GM18517 (cell line): ENCODE measurements at regions not wholly inside any gene's neighbourhood (a gene's known extent, or its start where the extent isn't known, plus 50 kb on each side); places are given as distances from the start of the nearest gene placed in this dataset.
"Not testable (repeated sequence)": the region's sequence is repeated elsewhere in the genome, so short reads cannot be mapped to it uniquely, and the experiment has no call there.

Experiments
- ATAC-seq: cut with Tn5 transposase; IDR thresholded peaks from one replicate; pipeline ENCODE4 v1.9.1; 2021; ENCODE audit warnings: mild to moderate bottlenecking, moderate library complexity; ENCODE audit not compliant: unreplicated experiment

DNA sequence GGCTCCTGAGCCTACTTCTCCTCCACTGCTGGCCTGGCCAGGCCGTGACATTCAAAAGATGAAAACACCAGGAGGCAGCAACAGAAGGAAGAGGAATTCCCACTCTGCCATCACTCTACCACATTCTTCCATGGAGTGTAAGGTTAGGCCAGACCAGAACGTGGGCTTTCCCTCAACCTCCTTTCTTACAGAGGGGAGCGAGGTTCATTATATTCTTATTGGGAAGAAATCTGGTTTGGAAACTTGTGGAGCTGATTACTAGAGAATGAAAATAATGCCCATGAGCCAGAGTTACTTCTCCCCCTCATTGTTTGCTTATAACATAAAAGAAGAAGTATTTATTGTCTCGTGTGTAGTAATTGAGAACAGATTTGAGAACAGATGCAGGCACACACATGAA is 136.3 kb upstream of the BASP1 start:
- ATAC-seq, result no peak

DNA sequence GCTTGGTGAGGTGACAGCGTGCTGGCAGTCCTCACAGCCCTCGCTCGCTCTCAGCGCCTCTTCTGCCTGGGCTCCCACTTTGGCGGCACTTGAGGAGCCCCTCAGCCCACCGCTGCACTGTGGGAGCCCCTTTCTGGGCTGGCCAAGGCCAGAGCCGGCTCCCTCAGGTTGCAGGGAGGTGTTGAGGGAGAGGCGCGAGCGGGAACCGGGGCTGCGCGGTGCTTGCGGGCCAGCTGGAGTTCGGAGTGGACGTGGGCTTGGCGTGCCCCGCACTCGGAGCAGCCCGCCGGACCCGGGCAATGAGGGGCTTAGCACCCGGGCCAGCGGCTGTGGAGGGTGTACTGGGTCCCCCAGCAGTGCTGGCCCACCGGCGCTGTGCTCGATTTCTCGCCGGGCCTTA is 134.2 kb upstream of the BASP1 start:
- not testable (repeated sequence) for ATAC-seq

DNA sequence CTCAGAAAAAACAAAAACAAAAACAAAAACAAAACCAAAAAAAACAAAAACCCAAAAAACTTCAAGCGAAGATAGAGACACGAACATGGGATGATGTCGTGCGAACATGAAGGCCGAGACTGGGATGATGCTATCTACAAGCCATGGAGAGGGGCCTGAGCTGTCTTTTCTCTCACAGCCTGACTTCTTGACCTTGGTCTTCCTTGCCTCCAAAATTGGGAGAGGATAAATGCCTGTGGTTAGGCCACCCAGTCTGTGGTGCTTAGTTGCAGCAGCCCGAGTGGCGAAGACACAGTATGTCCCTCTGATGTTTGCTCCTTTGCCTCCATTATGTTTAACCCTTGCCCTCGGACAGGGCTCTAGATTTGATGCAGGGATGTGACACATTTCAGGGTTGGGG is 130.4 kb upstream of the BASP1 start:
- no peak for ATAC-seq

DNA sequence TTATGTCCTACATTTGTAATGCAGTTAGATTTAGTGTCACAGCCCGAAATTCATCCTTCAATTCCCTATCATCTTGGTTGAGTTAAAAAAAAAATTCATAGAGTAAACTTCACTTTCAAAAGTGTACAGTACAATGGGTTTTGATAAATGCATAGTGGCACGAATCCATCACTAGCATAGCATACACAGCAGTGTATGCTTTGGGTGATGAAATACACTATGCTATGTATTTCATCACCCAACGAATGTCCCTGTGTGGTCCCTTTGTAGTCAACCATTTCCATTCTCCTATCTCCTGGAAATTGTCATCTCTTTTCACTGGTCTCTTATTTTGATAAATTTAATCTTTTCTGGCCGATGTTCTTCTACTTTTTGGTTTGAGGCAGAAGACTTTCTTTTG is 129.4 kb upstream of the BASP1 start:
- no peak for ATAC-seq

DNA sequence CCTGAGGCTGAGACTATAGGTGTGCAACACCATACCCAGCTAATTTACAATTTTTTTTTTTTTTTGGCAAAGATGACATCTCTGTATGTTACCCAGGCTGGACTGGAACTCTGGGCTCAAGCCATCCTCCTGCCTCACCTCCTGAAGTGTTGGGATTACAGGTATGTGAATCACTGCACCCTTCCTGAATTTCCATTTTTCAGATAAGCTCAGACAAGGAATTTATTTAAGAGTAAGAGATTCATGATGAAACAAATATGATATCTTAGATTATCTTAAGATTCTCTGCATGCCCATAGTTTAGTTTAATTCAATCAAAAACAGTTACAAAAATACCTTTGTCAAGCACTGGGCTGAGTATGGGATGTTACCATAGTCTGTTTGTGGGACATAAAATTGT is 128.4 kb upstream of the BASP1 start:
- no peak for ATAC-seq

DNA sequence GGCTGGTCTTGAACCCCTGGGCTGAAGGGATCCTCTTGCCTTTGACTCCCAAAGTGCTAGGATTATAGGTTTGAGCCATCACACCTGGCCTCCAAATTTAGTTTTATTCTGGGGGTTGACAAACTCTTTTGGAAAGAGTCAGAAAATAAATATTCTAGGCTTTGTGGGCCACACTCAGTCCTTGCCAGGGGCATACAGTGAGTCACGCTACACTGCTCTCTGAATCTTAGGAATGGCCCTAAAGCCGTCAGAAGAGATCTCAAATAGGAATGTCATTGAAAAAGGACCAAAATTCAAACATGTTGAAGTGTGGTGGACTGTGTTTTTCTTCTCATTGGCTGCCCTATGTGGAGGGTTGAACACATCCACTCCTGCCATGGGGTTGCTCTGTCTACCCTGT is 127.7 kb upstream of the BASP1 start:
- no peak for ATAC-seq

DNA sequence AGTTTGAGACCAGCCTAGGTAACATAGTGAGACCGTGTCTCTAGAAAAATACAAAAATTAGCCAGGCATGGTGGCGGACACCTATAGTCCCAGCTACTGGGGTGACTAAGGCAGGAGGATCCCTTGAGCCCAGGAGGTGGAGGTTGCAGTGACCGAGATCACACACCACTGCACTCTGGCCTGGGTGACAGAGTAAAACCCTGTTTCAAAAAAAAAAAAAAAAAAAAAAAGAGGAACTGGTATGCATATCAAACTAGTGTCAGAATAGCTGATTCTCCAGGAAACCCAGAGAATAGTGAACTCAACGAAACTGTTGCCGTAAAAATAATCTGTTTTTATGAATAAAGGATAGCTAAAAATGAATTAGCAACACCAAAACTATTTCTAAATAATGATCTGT is 126.6 kb upstream of the BASP1 start:
- no peak for ATAC-seq

DNA sequence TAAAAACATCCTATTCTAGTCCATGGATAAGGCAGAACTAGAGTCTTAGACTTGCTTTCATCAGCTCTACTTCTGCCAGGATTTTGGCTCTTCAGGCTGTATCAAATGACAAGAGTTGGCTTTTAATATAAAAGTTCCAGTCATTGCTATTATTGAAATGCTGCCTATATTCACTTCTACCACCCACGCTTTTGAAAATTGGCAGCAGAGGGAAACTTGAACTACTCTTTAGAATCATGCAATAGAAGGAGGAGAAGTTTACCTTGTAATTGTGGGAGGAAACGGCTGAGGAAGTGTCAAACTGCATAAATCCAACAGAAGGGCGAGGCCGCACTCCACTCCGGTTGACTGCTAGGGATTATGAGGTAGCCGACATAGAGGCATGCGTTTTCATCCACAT is 122.6 kb upstream of the BASP1 start:
- no peak for ATAC-seq

DNA sequence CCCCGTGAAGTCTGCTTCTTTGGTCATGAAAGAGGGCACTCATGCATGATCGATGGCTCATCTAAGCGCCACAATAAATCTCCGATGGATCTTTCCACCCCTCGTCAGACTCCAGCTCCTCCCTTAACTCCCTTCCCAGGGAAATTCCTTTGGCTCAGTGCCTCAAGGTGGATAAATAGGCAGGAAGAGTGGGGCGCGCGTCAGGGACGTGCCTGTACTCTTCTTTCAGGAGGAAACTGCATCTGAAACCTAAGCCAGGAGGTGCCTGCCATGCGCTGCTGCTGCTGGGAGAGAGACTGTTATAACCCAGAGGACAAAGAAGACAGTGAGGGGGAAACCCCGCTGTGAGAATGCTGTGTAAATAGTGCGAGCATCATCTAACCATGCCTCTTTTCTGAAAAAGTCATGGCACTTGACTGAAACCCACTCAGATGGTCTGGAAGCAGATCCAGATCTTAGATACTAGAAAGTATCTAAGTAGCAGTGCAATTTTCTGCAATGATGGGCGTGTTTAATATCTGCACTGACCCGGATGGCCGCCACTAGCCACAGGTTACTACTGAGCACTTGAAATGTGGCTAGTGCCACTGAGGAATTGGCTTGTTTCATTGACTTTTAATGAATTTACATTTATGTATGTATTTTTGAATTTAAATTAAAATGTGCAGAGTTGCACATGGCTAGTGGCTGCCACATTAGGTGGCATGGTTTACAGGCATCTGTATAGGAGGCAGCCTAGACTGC is 120.3 kb upstream of the BASP1 start:
- ATAC-seq, result no peak

DNA sequence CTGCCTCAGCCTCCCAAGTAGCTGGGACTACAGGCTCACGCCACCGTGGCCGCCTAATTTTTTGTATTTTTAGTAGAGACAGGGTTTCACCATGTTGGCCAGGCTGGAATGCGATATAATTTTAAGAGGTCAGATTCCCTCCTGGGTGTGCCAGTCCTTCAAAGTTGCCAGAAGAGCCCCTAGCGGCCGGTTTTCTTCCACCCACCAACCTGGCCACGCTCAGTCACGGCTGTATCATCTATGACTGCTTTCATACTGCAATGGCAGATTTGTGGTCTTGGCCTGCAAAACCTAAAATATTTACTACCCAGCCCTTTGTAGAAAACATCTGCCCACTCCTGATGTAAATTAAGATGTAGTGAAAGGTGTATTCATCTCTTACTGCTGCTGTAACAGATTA is 117.5 kb upstream of the BASP1 start:
- ATAC-seq, result no peak

DNA sequence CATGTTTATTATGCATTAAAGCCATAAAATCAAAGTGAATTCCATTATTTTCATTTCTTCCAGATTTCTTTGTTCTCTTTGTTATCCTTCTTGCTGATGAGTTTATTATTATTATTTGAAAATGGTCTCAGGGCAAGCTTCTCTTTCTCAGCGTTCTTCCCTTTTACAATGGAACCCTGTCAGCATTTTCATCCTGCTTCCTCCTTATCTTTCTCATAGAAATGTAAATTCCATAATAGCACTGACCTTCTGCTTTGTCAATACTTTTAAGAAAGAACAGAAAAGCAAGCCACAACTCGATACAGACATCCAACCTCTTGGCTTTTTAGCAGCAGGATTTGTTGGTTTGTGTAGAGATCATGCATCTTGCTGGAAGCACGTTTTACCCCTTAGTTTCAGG is 114.0 kb upstream of the BASP1 start:
- ATAC-seq, result no peak

DNA sequence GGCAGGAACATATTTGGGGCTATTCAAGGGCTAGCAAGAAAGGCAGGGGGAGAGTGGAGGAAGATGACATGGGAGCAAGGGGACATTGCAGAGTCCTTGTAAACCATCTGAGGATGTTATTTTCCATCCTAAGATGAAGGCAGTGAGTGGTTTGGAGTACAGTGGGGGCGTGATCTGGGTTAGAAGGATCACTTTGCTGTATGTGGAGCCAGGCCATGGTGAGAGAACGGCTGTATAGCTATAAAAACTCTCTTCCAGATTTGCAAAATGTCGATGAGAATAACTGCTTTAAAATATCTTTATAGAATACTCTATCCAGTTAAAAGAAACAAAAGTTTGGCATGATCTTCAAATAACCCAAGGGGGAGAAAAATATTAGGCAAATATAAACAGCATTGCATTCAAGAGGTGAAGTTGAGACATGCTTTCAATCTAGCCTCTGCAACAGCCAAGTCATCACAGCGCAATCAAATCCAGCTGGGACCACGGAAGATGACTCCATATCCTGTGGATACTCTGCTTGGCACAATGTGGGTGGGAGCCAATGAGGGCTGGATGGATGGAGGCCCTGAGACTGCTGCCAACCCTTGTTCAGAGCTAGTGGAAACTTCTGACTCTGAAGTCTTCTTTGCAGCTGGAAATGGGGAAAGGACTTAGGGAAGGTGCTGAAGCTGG is 111.5 kb upstream of the BASP1 start:
- no peak for ATAC-seq

DNA sequence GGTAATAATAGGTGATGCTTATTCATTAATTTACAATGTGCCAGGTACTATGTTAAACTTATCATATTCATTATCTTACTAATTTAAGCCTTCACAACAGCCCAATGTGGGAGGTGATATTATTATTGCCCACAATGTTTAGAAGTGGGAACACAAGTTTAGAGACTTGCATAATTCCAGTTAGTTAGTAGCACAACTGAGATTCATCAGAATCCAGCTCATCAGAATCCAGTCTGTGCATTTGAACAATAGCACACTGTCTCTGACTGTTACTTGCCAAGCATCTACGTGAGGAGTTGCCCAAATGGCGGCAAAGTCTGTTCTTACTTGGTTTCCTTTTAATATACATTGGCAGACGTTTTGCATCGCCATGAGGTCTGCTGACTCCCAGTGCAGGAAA is 110.9 kb upstream of the BASP1 start:
- no peak for ATAC-seq

DNA sequence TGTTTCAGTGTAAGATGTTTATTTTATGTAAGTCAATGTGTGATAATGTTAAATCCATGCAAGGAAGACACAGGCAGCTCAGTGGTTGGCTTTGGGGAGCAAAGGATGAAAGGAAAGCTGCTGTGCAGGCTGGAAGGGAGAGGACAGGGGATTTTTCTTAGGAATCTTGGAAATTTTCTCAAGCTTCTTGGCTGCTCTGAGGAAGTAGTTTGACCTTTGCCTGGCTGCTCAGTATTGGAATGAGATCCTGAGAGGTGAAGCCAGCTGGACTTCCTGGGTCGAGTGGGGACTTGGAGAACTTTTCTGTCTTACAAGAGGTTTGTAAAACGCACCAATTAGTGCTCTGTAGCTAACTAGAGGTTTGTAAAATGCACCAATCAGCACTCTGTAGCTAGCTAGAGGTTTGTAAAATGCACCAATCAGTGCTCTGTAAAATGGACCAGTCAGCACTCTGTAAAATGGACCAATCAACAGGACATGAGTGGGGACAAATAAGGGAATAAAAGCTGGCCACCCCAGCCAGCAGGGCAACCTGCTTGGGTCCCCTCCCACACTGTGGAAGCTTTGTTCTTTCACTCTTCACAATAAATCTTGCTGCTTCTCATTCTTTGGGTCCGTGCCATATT is 105.2 kb upstream of the BASP1 start:
- ATAC-seq, result not testable (repeated sequence)

DNA sequence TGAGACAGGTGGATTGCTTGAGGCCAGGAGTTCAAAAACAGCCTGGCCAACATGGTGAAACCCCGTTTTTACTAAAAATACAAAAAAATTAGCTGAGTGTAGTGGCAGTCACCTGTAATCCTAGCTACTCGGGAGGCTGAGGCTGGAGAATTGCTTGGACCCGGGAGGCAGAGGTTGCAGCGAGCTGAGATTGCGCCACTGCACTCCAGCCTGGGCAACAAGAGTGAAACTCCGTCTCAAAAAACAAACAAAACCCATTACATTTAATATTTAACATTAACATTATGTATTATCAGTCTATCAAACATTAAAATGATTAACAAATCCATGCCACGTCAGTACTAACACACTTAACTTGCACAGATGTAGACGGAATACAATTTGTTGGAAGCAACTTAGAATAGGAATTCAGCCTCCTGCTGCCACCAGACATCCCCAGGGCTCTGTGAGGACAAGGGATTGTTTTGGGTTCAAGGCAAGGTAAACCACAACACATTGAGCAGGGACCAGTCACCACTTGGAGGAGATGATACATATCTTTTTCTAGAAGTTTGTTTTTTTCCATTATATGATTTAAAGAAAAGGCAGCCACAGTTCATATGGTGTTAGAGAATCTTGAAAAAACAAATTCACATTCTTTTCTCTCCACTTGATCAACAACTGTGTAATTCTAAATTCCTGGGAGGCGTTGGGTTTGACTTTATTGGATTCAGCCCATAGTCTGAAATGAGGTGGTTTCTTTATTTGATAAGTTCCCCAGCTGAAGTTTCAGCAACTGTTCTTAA is 104.1 kb upstream of the BASP1 start:
- ATAC-seq, result no peak

DNA sequence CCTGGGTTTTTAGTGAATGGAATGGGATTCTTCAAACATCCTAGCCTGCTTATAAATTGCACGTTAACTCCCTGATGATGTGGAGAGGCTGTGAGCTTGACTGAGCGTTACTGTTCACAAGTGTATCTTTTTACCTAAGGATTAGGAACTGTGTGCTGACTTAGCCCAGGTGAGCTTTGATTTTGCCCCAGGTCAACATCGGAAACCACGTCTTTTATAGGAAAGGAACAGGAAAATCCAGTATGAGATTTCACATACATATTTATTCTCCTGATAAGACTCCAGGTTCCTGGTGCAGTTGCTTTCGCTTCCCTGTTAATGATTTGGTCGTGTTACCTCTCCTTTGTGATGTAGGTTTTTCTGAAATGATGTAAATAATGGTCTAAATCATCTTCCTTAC is 103.2 kb upstream of the BASP1 start:
- ATAC-seq, result no peak

DNA sequence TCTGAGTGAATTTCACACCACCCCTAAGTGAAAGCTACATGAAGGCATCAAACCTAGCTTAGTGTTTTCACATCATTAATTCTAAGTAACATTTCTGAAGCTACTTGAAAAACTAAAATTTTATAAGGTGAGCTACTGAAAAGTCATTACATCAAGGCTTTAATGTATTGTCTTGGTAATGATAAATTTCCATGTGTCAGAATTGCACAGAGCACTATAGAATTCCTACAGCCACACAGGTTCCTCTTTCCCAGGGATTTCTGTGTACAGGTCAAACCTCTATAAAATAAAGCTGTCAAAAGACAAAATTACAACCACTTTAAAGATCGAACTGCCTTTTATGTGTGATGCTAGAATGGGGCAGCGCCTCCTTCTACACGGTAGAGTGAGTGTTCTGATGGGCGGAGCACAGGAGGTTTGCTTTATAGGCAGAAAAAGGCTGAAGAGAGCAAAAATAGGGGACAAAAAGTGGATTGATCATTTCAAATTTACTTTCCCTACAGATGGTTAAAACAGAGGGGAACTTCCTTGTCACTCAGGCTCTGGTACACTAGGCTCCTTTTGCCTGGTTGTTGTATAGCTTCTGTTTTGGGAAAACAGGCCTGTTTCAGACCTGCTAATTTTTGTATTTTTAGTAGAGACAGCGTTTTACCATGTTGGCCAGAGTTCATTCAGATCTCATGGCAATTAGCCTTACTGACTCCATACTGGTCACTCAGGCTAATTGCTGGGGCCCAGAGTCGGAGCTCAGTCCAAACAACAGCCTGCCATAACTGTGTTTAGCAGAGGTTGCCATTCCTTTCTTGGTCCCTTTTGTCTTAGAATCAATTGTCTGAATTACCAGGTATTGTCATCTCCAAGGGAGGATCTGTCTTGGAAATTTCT is 102.5 kb upstream of the BASP1 start:
- no peak for ATAC-seq

DNA sequence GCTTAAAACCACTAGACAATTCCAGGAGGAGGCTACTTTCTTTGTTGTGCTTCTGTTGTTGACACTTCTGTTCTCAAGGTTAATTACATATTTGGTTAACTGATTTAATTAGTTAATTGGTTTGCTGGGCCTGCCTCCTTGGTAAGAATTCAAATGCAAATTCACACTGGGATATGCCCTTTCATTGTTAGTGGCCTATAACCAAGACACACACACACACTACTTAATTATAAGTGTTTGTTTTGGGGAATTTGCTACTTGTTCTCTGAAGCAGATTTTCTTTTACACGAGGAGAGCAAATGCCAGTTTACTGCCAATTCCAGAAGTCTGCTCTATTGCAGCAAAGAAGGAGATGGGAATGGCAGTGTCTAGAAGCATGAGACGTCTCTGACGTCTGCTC is 101.6 kb upstream of the BASP1 start:
- no peak for ATAC-seq

DNA sequence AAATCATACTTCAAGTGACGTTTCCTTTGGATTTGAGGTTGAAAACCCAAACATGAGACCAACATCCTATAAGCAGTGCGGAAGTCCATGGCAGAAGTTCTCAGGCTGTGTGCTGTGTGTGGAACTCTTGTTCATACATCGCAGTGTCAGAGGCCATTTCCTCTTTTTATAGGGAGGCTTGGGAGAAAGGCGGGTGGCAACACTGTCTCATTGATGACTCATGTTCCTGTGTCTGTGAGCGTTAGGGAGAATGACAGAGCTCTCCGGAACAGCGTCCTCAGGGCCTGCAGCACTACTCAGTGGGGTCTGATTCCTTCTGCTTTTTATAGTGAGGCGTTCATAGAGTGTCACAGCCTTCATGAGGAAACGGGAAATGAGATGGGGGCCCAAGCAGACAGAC is 98.8 kb upstream of the BASP1 start:
- no peak for ATAC-seq

DNA sequence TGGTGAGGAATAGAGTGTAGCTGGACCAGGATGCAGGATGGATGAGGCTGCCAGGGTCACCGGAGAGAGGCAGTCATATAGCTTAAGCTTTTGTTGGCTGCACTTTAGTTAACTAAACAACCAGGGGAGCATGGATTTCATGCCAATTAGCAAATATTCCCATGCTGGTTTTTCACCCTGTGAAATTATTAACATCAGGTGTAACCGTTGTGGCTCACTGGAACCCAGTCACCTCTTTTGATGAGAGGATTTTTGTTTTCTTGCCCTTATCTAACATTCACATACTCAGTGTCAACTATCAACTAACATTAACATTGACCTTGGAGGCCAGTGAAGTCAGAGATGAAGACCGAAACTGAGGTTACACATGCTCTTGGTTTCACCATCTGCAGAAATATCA is 97.2 kb upstream of the BASP1 start:
- no peak for ATAC-seq

DNA sequence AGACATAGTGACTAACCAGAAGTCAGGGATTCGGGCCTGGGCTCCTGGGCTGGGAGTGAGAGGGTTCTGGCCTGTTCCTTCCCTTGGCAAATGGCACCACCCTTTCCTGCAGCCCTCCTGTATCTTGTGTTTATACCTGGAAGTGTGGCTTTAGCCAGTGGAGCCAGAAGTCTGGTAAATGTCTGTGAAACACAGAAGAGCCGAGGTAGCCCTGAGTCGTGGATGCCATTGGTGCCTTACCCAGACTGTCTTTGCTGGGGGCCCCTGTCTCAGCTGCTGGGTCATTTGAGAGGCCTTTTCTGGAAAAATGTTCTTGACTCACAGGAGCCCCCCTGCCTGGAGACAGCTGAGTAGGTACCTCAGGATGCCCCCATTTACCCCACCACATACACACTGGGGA is 95.7 kb upstream of the BASP1 start:
- no peak for ATAC-seq
